ENCODE measurements at regions not wholly inside any gene's neighbourhood (a gene's known extent, or its start where the extent isn't known, plus 50 kb on each side); places are given as distances from the start of the nearest gene placed in this dataset.

DNA sequence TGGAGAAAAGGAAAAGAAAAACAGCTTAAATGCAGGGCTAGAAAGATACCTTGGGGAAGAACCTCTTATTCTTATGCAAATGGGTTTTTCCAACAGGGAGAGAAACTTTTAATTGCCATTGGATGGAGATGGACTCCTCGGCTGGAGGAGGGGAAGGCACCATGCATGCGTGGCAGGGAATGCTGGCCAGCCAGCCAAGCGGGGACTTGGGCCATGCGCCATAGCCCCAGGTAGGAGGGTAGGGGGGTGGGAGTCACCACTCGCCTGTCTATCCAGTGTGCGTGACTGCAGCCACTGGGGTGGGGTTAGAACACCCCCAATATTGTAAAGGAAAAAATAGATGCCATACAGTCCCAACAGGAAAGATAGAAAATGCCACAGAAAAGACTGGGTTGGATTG lies 119.9 kb upstream of the ELAVL2 start:
- no peaks in the 10 kb centered on the region for H3K4me1 ChIP-seq
- 91 to 97% methylated on average over 6 of the region's 6 CpGs for WGBS, 2 donors
- no peaks in the 10 kb centered on the region for H3K27me3 ChIP-seq
- TF ChIP-seq, protein P1, sequence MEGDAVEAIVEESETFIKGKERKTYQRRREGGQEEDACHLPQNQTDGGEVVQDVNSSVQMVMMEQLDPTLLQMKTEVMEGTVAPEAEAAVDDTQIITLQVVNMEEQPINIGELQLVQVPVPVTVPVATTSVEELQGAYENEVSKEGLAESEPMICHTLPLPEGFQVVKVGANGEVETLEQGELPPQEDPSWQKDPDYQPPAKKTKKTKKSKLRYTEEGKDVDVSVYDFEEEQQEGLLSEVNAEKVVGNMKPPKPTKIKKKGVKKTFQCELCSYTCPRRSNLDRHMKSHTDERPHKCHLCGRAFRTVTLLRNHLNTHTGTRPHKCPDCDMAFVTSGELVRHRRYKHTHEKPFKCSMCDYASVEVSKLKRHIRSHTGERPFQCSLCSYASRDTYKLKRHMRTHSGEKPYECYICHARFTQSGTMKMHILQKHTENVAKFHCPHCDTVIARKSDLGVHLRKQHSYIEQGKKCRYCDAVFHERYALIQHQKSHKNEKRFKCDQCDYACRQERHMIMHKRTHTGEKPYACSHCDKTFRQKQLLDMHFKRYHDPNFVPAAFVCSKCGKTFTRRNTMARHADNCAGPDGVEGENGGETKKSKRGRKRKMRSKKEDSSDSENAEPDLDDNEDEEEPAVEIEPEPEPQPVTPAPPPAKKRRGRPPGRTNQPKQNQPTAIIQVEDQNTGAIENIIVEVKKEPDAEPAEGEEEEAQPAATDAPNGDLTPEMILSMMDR (IDR thresholded peaks at IDR 0.05), result no peak
- no peaks in the 10 kb centered on the region for H3K36me3 ChIP-seq
- no peak overlapping the region for H3K27ac ChIP-seq
- no peak overlapping the region for H3K4me3 ChIP-seq
- intact Hi-C loops (cut with DNase I), result no loop called here
- no peak for ATAC-seq
- no peak for DNase-seq
- peaks cover 0 to 65% (median 20%) of the 10 kb centered on the region in 11 donors for H3K9me3 ChIP-seq

DNA sequence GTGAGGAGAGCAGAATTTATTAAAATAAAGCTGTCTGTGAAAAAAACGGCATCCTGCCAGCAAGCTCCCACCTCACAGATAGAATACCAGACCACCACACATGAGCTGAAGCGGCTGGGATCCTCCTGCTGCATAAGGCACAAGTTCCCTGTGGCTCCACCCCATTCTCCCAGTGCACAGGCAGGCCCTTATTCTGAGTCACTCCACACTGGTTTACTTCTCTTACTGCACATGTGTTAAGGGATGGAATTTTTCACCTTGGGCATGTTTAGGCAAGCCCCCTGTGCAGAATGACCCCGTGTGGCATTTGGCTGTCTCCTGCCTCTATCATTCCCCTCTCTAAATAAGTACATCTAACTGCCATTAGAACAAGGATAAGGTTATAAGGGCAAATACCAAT lies 115.0 kb upstream of the ELAVL2 start:
- H3K27ac ChIP-seq, result no peak overlapping the region
- no peaks in the 10 kb centered on the region for H3K27me3 ChIP-seq
- H3K36me3 ChIP-seq, result no peaks in the 10 kb centered on the region
- H3K4me3 ChIP-seq, result no peak overlapping the region
- H3K9me3 ChIP-seq, result peaks cover 0 to 74% (median 20%) of the 10 kb centered on the region in 11 donors
- H3K4me1 ChIP-seq, result no peaks in the 10 kb centered on the region
- ATAC-seq, result no peak
- WGBS, 2 donors, result 56 to 57% methylated on average over 3 of the region's 3 CpGs
- TF ChIP-seq, protein P1 (IDR thresholded peaks at IDR 0.05), result no peak
- intact Hi-C loops (cut with DNase I), result no loop called here
- no peak for DNase-seq

DNA sequence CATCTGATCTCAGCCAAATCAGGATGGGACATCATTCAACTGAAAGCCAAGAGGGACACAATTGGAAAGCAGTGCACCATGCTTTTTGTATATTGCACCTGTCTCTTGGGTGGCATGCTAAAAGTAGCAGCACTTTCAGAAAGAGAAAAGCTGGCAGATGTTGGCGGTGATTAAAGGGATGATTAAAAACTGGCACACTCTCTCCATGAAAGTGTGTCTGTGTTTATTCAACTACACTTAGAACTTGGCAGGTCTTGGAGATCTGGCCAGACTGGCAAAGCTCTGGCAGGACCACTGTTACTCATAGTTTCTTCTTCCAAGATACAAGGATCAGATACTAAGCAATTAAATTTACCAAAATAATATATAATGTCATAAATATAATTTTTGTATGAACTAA lies 112.9 kb upstream of the ELAVL2 start:
- ATAC-seq (no peak), DNase-seq (no peak)
- no peaks in the 10 kb centered on the region for H3K27me3 ChIP-seq
- intact Hi-C loops (cut with DNase I), result no loop called here
- TF ChIP-seq, protein P1 (IDR thresholded peaks at IDR 0.05), result no peak
- no peak overlapping the region for H3K27ac ChIP-seq
- 80 to 83% methylated on average over 1 of the region's 1 CpG for WGBS, 2 donors
- peaks cover 0 to 53% (median 7%) of the 10 kb centered on the region in 11 donors for H3K9me3 ChIP-seq
- no peak overlapping the region for H3K4me3 ChIP-seq
- no peaks in the 10 kb centered on the region for H3K4me1 ChIP-seq
- H3K36me3 ChIP-seq, result no peaks in the 10 kb centered on the region

DNA sequence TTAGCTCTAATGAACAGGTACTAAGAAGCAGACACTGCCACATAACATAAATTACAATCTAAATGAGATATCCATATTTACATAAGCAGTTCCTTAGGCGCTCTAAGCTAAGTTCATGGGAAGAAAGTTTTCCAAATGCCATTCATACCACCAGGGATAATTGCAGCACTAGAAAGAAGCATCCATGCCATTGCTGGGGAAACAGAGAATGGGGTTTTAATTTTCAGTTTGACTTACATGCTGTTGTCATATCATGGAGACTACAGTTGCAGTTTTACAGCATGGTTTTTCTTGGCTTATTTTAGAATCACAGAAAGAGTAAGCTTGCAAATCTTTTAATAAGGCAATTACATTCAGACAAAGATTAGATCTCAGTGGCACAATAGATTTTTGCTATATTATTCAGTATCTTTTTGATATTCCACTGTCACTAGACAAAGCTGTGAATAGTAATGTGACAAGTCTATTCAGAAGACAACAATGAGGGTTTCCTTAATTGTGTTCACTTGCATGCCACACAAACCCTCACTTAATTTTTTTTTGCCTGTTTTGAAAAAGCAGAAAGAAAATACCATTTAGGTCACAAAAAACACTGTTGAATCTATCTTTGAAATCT lies 108.4 kb upstream of the ELAVL2 start:
- Histone ChIP-seq H3K4me1 (no peaks in the 10 kb centered on the region), H3K36me3 (no peaks in the 10 kb centered on the region), H3K4me3 (no peak overlapping the region), H3K27me3 (no peaks in the 10 kb centered on the region), H3K27ac (no peak overlapping the region), H3K9me3 (peaks cover 0 to 17% (median 0%) of the 10 kb centered on the region in 11 donors)
- TF ChIP-seq, protein P1 (IDR thresholded peaks at IDR 0.05), result no peak
- ATAC-seq (no peak), DNase-seq (no peak)
- intact Hi-C loops (cut with DNase I), result no loop called here
- 27 to 40% methylated on average over 1 of the region's 1 CpG for WGBS, 2 donors

Measured in heart right ventricle (tissue), 16 donors.